ENCODE measurements at regions not wholly inside any gene's neighbourhood (a gene's known extent, or its start where the extent isn't known, plus 50 kb on each side); places are given as distances from the start of the nearest gene placed in this dataset.
"Not testable (repeated sequence)": the region's sequence is repeated elsewhere in the genome, so short reads cannot be mapped to it uniquely, and the experiment has no call there.

- H3K4me3 ChIP-seq (ENCODE audit: low read depth, low read length): no peak overlapping the region
- DNase-seq (ENCODE audit: low read depth, low spot score): peak; percentile 84
- no peak for TF ChIP-seq CTCF (IDR thresholded peaks at IDR 0.05; ENCODE audit: low read depth, low read length)
- in situ Hi-C loops (cut with HindIII; ENCODE audit: low sequenced_read_pairs): no loop called here
Measured at GRCh38 chrY:10627116-10627515, 1099.4 kb downstream of the TSPY10 start.

GRCh38 chrY:10648813-10649212, 1121.1 kb downstream of the TSPY10 start:
- H3K4me3 ChIP-seq (ENCODE audit: low read depth, low read length); in situ Hi-C loops (cut with HindIII; ENCODE audit: low sequenced_read_pairs); DNase-seq (ENCODE audit: low read depth, low spot score): not testable (repeated sequence)

GRCh38 chrY:10657120-10657519, 1129.4 kb downstream of the TSPY10 start:
- DNase-seq (ENCODE audit: low read depth, low spot score); H3K4me3 ChIP-seq (ENCODE audit: low read depth, low read length); in situ Hi-C loops (cut with HindIII; ENCODE audit: low sequenced_read_pairs): not testable (repeated sequence)

GRCh38 chrY:10666785-10667184, 1139.1 kb downstream of the TSPY10 start:
- no peak overlapping the region for H3K4me3 ChIP-seq (ENCODE audit: low read depth, low read length)
- TF ChIP-seq CTCF (IDR thresholded peaks at IDR 0.05; ENCODE audit: low read depth, low read length): no peak
- no peak for DNase-seq (ENCODE audit: low read depth, low spot score)
- in situ Hi-C loops (cut with HindIII; ENCODE audit: low sequenced_read_pairs): no loop called here

GRCh38 chrY:10686414-10686813, 1158.7 kb downstream of the TSPY10 start:
- in situ Hi-C loops (cut with HindIII; ENCODE audit: low sequenced_read_pairs): no loop called here
- no peak for DNase-seq (ENCODE audit: low read depth, low spot score)
- TF ChIP-seq CTCF (IDR thresholded peaks at IDR 0.05; ENCODE audit: low read depth, low read length): no peak
- no peak overlapping the region for H3K4me3 ChIP-seq (ENCODE audit: low read depth, low read length)
